GM20000 (cell line): ENCODE measurements at regions not wholly inside any gene's neighbourhood (a gene's known extent, or its start where the extent isn't known, plus 50 kb on each side); places are given as distances from the start of the nearest gene placed in this dataset.

Source experiments
- DNase-seq: peaks from one replicate; pipeline ENCODE4 v3.0.0; 2012; ENCODE audit warnings: low spot score
- TF ChIP-seq, protein P1 (sequence below): IDR thresholded peaks from 2 replicates; pipeline ENCODE4 v1.5.1; 2012; ENCODE audit warnings: mild to moderate bottlenecking, control low read depth; ENCODE audit errors: extremely low read depth, missing control alignments

GRCh38 chr12:89933911-89934310, 225.3 kb upstream of the ATP2B1 start:
- DNase-seq: no peak

GRCh38 chr12:89932954-89933353, 224.3 kb upstream of the ATP2B1 start:
- TF ChIP-seq, protein P1, sequence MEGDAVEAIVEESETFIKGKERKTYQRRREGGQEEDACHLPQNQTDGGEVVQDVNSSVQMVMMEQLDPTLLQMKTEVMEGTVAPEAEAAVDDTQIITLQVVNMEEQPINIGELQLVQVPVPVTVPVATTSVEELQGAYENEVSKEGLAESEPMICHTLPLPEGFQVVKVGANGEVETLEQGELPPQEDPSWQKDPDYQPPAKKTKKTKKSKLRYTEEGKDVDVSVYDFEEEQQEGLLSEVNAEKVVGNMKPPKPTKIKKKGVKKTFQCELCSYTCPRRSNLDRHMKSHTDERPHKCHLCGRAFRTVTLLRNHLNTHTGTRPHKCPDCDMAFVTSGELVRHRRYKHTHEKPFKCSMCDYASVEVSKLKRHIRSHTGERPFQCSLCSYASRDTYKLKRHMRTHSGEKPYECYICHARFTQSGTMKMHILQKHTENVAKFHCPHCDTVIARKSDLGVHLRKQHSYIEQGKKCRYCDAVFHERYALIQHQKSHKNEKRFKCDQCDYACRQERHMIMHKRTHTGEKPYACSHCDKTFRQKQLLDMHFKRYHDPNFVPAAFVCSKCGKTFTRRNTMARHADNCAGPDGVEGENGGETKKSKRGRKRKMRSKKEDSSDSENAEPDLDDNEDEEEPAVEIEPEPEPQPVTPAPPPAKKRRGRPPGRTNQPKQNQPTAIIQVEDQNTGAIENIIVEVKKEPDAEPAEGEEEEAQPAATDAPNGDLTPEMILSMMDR: no peak
- DNase-seq: no peak

More at GRCh38 chr12:89933911-89934310, 225.3 kb upstream of the ATP2B1 start:
- TF ChIP-seq, protein P1: no peak

DNA sequence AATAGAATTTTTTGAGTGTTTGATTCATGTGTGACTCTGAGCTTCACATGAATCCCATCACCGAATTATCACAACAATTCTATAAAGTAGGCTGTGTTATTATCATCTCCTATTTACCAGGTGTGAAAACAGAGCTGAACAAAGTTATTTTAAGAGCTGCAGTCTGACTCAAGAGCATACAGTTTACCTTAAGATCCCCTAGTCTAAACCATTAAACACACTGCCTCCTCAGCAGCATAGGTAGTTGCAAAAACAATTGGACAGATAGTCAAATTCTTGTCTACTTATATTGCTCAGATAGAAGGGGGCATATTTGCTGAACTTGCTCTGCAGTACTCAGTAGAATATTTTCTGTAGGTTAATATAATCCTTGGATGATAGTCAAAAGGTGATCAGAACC, 219.8 kb upstream of the ATP2B1 start:
- no peak for DNase-seq

DNA sequence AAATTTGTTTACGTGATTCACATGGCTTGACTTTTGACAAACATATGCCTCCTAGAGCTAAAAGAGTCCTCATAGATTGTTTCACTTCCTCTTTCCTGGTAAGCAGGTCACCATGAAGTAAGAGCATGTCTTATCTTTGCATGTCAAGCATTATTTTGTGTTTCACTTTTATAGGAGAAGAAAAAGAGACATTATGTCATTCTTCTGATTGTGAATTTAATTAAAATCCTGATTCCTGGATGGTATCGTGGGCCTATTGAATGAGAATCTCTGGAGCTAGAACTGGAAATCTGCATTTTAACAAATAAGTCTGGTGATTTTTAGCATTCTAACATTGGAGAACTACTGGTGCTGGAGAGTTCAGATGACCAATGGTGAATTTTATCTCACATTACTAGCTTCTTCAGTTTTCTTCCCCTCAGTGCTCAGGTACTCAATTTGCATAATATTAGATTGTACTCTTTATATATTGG, 218.6 kb upstream of the ATP2B1 start:
- TF ChIP-seq, protein P1: no peak
- peak; percentile 82 for DNase-seq

More for the DNA sequence above, 219.8 kb upstream of the ATP2B1 start:
- TF ChIP-seq, protein P1: no peak

- TF ChIP-seq, protein P1: no peak
- no peak for DNase-seq
These were observed 215.6 kb upstream of the ATP2B1 start for GRCh38 chr12:89924191-89924590.

- TF ChIP-seq, protein P1: no peak
- no peak for DNase-seq
These were observed 214.5 kb upstream of the ATP2B1 start for GRCh38 chr12:89923091-89923490.

- TF ChIP-seq, protein P1: no peak
- DNase-seq: no peak
These were observed 212.2 kb upstream of the ATP2B1 start for GRCh38 chr12:89920866-89921265.
